Colonic mucosa (tissue), 4 donors: ENCODE measurements at regions not wholly inside any gene's neighbourhood (a gene's known extent, or its start where the extent isn't known, plus 50 kb on each side); places are given as distances from the start of the nearest gene placed in this dataset.

Experiments
- DNase-seq: peaks from one replicate; pipeline ENCODE4 v3.0.0-alpha.2; 2020
- H3K27ac ChIP-seq: fragments of 200-600 bp; one replicate; pipeline ENCODE4 v1.8.0; 2021
- H3K27me3 ChIP-seq: fragments of 200-600 bp; one replicate; pipeline ENCODE4 v1.8.0; 2021
- H3K36me3 ChIP-seq: fragments of 200-600 bp; one replicate; pipeline ENCODE4 v1.8.0; 2021
- H3K4me1 ChIP-seq: fragments of 200-600 bp; one replicate; pipeline ENCODE4 v1.8.0; 2021; ENCODE audit warnings: mild to moderate bottlenecking
- H3K4me3 ChIP-seq: fragments of 200-600 bp; one replicate; pipeline ENCODE4 v1.8.0; 2021
- H3K9ac ChIP-seq, 2 donors: one replicate each; pipeline ENCODE4 v1.7.0; 2013; ENCODE audit warnings: control low read depth in 2 of 2, low read depth in 2 of 2, low read length in 2 of 2
- H3K9me3 ChIP-seq: fragments of 200-600 bp; one replicate; pipeline ENCODE4 v1.8.0; 2021
- intact Hi-C: fragments of 100-400 bp; cut with DNase I; formaldehyde crosslinking; loops from one replicate; pipeline ENCODE4 v1.14.1; 2022
- TF ChIP-seq, protein P1 (sequence below): fragments of 200-600 bp; IDR thresholded peaks from one replicate; pipeline ENCODE4 v1.8.0; 2022; ENCODE audit warnings: antibody characterized with exemption, mild to moderate bottlenecking
- donor health status: healthy.
- donor health status: DM: no; HTN: no; CAD: no.
- donor health status: DM: no; HTN: no; CAD: no.

DNA sequence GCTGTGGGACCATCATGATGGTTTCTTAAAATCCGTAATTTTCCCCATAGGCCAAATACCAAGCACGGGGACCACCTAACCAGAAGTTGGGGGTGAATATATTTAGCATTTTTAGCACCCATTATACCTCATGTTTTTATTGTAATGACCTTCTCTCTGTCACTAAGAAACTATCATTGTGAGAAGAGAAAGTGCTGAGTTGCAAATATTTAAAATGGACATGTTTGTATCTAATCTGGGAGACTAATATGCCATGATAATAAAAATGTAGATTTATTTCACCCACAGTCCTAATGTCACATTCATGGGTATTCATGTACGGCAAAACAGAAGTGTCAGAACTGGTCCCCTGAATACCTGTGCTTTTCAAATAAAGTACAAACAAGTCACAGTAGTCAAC lies 398.9 kb upstream of the NR2F2 start:
- H3K9ac ChIP-seq = no peak overlapping the region
- H3K4me1 ChIP-seq = no peaks in the 10 kb centered on the region
- intact Hi-C loops = no loop called here
- H3K36me3 ChIP-seq = no peaks in the 10 kb centered on the region
- TF ChIP-seq, protein P1, sequence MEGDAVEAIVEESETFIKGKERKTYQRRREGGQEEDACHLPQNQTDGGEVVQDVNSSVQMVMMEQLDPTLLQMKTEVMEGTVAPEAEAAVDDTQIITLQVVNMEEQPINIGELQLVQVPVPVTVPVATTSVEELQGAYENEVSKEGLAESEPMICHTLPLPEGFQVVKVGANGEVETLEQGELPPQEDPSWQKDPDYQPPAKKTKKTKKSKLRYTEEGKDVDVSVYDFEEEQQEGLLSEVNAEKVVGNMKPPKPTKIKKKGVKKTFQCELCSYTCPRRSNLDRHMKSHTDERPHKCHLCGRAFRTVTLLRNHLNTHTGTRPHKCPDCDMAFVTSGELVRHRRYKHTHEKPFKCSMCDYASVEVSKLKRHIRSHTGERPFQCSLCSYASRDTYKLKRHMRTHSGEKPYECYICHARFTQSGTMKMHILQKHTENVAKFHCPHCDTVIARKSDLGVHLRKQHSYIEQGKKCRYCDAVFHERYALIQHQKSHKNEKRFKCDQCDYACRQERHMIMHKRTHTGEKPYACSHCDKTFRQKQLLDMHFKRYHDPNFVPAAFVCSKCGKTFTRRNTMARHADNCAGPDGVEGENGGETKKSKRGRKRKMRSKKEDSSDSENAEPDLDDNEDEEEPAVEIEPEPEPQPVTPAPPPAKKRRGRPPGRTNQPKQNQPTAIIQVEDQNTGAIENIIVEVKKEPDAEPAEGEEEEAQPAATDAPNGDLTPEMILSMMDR = no peak
- no peak for DNase-seq
- no peaks in the 10 kb centered on the region for H3K27me3 ChIP-seq
- H3K9me3 ChIP-seq = no peaks in the 10 kb centered on the region
- no peak overlapping the region for H3K27ac ChIP-seq
- no peak overlapping the region for H3K4me3 ChIP-seq

- TF ChIP-seq, protein P1 = no peak
- no peaks in the 10 kb centered on the region for H3K4me1 ChIP-seq
- H3K36me3 ChIP-seq = no peaks in the 10 kb centered on the region
- H3K27ac ChIP-seq = no peak overlapping the region
- no peak for DNase-seq
- intact Hi-C loops = no loop called here
- no peak overlapping the region for H3K9ac ChIP-seq
- H3K27me3 ChIP-seq = no peaks in the 10 kb centered on the region
- H3K4me3 ChIP-seq = no peak overlapping the region
- H3K9me3 ChIP-seq = no peaks in the 10 kb centered on the region
Observed at GRCh38 chr15:95932141-95932540, 398.4 kb upstream of the NR2F2 start.

DNA sequence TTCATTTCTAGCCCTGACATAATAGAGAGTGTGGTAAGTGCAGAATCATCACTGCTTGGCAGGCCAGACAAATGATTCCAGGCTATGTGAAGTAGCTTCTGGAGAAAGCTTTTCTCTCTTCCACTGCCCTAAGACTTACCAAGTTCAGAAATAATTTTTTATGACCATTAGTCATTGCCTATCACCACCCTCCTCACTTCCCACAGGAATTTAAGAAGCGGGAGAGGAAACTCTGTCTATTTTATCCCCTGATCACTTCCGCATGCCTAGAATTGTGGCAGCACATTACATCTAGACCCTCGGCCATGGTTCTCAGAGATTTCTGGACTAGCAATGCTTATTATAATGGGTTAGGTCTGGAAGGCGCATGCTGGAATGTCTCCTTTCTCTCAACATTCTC lies 397.8 kb upstream of the NR2F2 start:
- no peak for DNase-seq
- H3K4me3 ChIP-seq = no peak overlapping the region
- H3K27me3 ChIP-seq = no peaks in the 10 kb centered on the region
- H3K4me1 ChIP-seq = no peaks in the 10 kb centered on the region
- TF ChIP-seq, protein P1 = no peak
- H3K9me3 ChIP-seq = no peaks in the 10 kb centered on the region
- H3K36me3 ChIP-seq = no peaks in the 10 kb centered on the region
- intact Hi-C loops = no loop called here
- H3K27ac ChIP-seq = no peak overlapping the region
- no peak overlapping the region for H3K9ac ChIP-seq

GRCh38 chr15:95935852-95936251 lies 394.6 kb upstream of the NR2F2 start:
- DNase-seq = no peak
- TF ChIP-seq, protein P1 = no peak
- no peaks in the 10 kb centered on the region for H3K27me3 ChIP-seq
- no peak overlapping the region for H3K4me3 ChIP-seq
- intact Hi-C loops = no loop called here
- no peaks in the 10 kb centered on the region for H3K9me3 ChIP-seq
- no peak overlapping the region for H3K9ac ChIP-seq
- H3K36me3 ChIP-seq = no peaks in the 10 kb centered on the region
- no peaks in the 10 kb centered on the region for H3K4me1 ChIP-seq
- no peak overlapping the region for H3K27ac ChIP-seq

DNA sequence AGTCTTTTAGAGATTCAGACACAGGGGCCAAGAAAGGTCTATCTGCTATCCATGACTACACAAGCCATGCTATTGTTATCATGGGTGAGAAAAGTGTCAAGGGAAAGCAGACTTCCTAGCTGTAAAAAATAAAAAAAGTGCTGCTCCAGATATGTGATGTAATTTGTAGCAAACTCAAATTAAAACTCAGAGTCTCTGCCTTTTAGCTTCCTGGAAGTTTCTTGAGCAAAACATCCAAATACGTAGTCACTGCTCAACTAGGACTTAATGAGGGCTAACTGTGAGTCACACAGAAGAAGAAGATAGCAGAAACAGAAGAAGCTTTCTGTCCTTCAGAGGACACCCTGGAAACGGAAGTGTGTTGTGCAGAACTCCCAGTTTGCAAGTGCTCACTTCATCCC lies 393.4 kb upstream of the NR2F2 start:
- H3K9me3 ChIP-seq = no peaks in the 10 kb centered on the region

More for the DNA sequence above, 393.4 kb upstream of the NR2F2 start:
- no peak overlapping the region for H3K27ac ChIP-seq
- H3K4me3 ChIP-seq = no peak overlapping the region
- no peak overlapping the region for H3K9ac ChIP-seq
- no peaks in the 10 kb centered on the region for H3K27me3 ChIP-seq
- TF ChIP-seq, protein P1 = no peak
- H3K4me1 ChIP-seq = no peaks in the 10 kb centered on the region
- no peak for DNase-seq
- intact Hi-C loops = no loop called here
- H3K36me3 ChIP-seq = no peaks in the 10 kb centered on the region
